Lower lobe of right lung (tissue), 2 donors: ENCODE measurements at regions not wholly inside any gene's neighbourhood (a gene's known extent, or its start where the extent isn't known, plus 50 kb on each side); places are given as distances from the start of the nearest gene placed in this dataset.

Experiments
- ATAC-seq, 2 donors: fragments of 200-7000 bp; cut with Tn5 transposase; one replicate each; pipeline ENCODE4 v1.9.1; 2020 to 2022; ENCODE audit warnings: mild to moderate bottlenecking in 2 of 2, moderate library complexity in 2 of 2
- DNase-seq: peaks from one replicate; pipeline ENCODE4 v3.0.0-alpha.2; 2020
- H3K27ac ChIP-seq: fragments of 200-600 bp; one replicate; pipeline ENCODE4 v1.8.0; 2022
- H3K27me3 ChIP-seq: fragments of 200-600 bp; one replicate; pipeline ENCODE4 v1.8.0; 2022; ENCODE audit warnings: low read depth
- H3K36me3 ChIP-seq: fragments of 200-600 bp; one replicate; pipeline ENCODE4 v1.8.0; 2022; ENCODE audit warnings: mild to moderate bottlenecking
- H3K4me1 ChIP-seq: fragments of 200-600 bp; one replicate; pipeline ENCODE4 v1.8.0; 2022
- H3K4me3 ChIP-seq: fragments of 200-600 bp; one replicate; pipeline ENCODE4 v1.8.0; 2022; ENCODE audit warnings: mild to moderate bottlenecking
- H3K9me3 ChIP-seq: fragments of 200-600 bp; one replicate; pipeline ENCODE4 v1.8.0; 2022
- intact Hi-C: fragments of 100-400 bp; cut with DNase I; formaldehyde crosslinking; loops from one replicate; pipeline ENCODE4 v1.11.0; 2022
- TF ChIP-seq, protein P1 (sequence below): fragments of 200-600 bp; IDR thresholded peaks from one replicate; pipeline ENCODE4 v1.8.0; 2022; ENCODE audit warnings: antibody characterized with exemption, mild to moderate bottlenecking
- donor health status: DM: no; HTN: yes; CAD: no; lungs with severe emphysema.

GRCh38 chrX:99308302-99308701 lies 1101.8 kb downstream of the PCDH19 start:
- H3K27me3 ChIP-seq: no peaks in the 10 kb centered on the region
- no peaks in the 10 kb centered on the region for H3K36me3 ChIP-seq
- TF ChIP-seq, protein P1, sequence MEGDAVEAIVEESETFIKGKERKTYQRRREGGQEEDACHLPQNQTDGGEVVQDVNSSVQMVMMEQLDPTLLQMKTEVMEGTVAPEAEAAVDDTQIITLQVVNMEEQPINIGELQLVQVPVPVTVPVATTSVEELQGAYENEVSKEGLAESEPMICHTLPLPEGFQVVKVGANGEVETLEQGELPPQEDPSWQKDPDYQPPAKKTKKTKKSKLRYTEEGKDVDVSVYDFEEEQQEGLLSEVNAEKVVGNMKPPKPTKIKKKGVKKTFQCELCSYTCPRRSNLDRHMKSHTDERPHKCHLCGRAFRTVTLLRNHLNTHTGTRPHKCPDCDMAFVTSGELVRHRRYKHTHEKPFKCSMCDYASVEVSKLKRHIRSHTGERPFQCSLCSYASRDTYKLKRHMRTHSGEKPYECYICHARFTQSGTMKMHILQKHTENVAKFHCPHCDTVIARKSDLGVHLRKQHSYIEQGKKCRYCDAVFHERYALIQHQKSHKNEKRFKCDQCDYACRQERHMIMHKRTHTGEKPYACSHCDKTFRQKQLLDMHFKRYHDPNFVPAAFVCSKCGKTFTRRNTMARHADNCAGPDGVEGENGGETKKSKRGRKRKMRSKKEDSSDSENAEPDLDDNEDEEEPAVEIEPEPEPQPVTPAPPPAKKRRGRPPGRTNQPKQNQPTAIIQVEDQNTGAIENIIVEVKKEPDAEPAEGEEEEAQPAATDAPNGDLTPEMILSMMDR: no peak
- DNase-seq (no peak), ATAC-seq (no peak)
- intact Hi-C loops: no loop called here
- H3K9me3 ChIP-seq: no peaks in the 10 kb centered on the region
- H3K4me3 ChIP-seq: no peak overlapping the region
- H3K27ac ChIP-seq: no peak overlapping the region
- no peaks in the 10 kb centered on the region for H3K4me1 ChIP-seq

DNA sequence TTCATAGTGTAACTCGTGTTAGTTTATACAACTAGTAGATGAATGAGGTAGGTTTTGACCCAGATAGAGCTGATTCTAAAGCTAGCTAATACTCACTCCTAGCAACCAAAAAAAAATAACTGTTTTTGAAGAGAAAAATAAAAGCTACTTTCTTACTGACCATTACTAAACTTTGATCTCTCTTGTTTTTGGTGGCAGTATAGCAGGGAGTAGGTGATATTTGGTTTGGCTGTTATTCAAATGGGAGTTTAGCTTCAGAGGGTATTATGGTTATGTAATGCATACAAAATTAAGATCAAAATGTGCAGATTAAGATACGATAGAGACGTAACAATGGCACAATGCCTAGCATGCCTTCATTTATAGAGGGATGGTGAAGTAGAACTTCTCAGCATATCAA lies 1104.5 kb downstream of the PCDH19 start:
- TF ChIP-seq, protein P1: no peak
- DNase-seq (no peak), ATAC-seq (no peak)
- no peak overlapping the region for H3K4me3 ChIP-seq
- H3K9me3 ChIP-seq: no peaks in the 10 kb centered on the region
- no peak overlapping the region for H3K27ac ChIP-seq
- no peaks in the 10 kb centered on the region for H3K36me3 ChIP-seq
- no peaks in the 10 kb centered on the region for H3K4me1 ChIP-seq
- no peaks in the 10 kb centered on the region for H3K27me3 ChIP-seq
- intact Hi-C loops: no loop called here

- intact Hi-C loops: no loop called here
- Histone ChIP-seq H3K4me1 (no peaks in the 10 kb centered on the region), H3K27ac (no peak overlapping the region), H3K36me3 (no peaks in the 10 kb centered on the region), H3K4me3 (no peak overlapping the region), H3K9me3 (no peaks in the 10 kb centered on the region), H3K27me3 (no peaks in the 10 kb centered on the region)
- ATAC-seq: no peak
- DNase-seq: no peak
- TF ChIP-seq, protein P1: no peak
Observed at GRCh38 chrX:99301990-99302389, 1108.1 kb downstream of the PCDH19 start.

- ATAC-seq: no peak
- no peaks in the 10 kb centered on the region for H3K4me1 ChIP-seq
- TF ChIP-seq, protein P1: no peak
- DNase-seq: no peak
- no peaks in the 10 kb centered on the region for H3K36me3 ChIP-seq
- no peak overlapping the region for H3K27ac ChIP-seq
- no peaks in the 10 kb centered on the region for H3K9me3 ChIP-seq
- H3K4me3 ChIP-seq: no peak overlapping the region
- intact Hi-C loops: no loop called here
- H3K27me3 ChIP-seq: no peaks in the 10 kb centered on the region
Observed at GRCh38 chrX:99271641-99272040, 1138.4 kb downstream of the PCDH19 start.

DNA sequence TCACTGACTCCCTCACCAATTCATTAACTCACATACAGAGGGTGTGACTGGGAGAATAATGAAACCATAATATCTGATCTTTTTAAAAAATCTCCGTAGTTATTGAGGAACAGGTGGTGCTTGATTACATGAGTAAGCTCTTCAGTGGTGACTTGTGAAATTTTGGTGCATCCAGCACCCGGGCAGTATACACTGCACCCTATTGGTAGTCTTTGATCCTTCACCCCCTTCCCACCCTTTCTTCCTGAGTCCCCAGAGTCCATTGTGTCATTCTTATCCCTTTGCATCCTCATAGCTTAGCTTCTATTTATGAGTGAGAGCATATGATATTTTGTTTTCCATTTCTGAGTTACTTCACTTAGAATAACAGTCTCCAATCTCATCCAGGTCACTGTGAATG lies 1143.8 kb downstream of the PCDH19 start:
- no peak overlapping the region for H3K27ac ChIP-seq
- TF ChIP-seq, protein P1: no peak
- intact Hi-C loops: no loop called here
- no peak for DNase-seq
- H3K4me1 ChIP-seq: no peaks in the 10 kb centered on the region
- H3K4me3 ChIP-seq: no peak overlapping the region
- no peak for ATAC-seq
- H3K27me3 ChIP-seq: no peaks in the 10 kb centered on the region
- no peaks in the 10 kb centered on the region for H3K36me3 ChIP-seq
- H3K9me3 ChIP-seq: no peaks in the 10 kb centered on the region

- no peak for ATAC-seq
- TF ChIP-seq, protein P1: no peak
- no peaks in the 10 kb centered on the region for H3K36me3 ChIP-seq
- no peaks in the 10 kb centered on the region for H3K27me3 ChIP-seq
- intact Hi-C loops: no loop called here
- no peaks in the 10 kb centered on the region for H3K4me1 ChIP-seq
- no peak overlapping the region for H3K4me3 ChIP-seq
- no peaks in the 10 kb centered on the region for H3K9me3 ChIP-seq
- no peak overlapping the region for H3K27ac ChIP-seq
- DNase-seq: no peak
Observed at GRCh38 chrX:99248180-99248579, 1161.9 kb downstream of the PCDH19 start.
